ENCODE measurements at regions not wholly inside any gene's neighbourhood (a gene's known extent, or its start where the extent isn't known, plus 50 kb on each side); places are given as distances from the start of the nearest gene placed in this dataset.

DNA sequence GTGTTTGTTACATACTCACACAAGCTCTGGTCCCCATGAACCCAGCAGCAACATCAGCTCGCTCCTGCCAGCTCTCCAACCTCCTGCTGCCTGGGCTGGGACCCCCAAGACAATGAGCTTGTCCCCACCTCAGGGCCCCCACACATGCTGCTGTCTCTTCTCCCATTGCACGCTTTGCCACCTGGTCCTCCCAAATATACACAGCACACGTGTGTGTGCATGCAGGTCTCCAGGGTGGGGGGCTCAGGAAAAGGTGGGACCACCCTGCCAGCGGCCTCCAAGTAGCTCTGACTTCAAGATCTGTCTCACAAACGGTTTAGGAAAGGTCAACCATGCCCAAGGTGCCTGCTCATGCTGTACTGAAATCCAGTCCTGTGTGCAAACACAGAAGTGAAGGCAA, 68.1 kb upstream of the CCND1 start:
- TF ChIP-seq CTCF (IDR thresholded peaks at IDR 0.05; ENCODE audit: low read depth, low read length) (no peak), EZH2phosphoT487 (IDR thresholded peaks at IDR 0.05; ENCODE audit: low read depth) (no peak)

Measured in OCI-LY3 (cell line).